Smooth muscle cell (in vitro differentiated cells): ENCODE measurements at regions not wholly inside any gene's neighbourhood (a gene's known extent, or its start where the extent isn't known, plus 50 kb on each side); places are given as distances from the start of the nearest gene placed in this dataset.

Experiments used
- DNase-seq: peaks from one replicate; lab custom pipeline; 2025; ENCODE audit not compliant: unreplicated experiment; lab: John Stamatoyannopoulos, UW
- H2AFZ ChIP-seq: fragments of 200-600 bp; sonication (generic); 2 replicates; pipeline ENCODE4 v1.6.0; 2016; ENCODE audit warnings: antibody characterized with exemption, low read depth, mild to moderate bottlenecking
- H3F3A ChIP-seq: fragments of 200-600 bp; sonication (generic); 2 replicates; pipeline ENCODE4 v1.6.0; 2017; ENCODE audit warnings: antibody characterized with exemption, low read depth
- H3K27ac ChIP-seq: fragments of 200-600 bp; sonication (generic); 2 replicates; pipeline ENCODE4 v1.5.1; 2016; ENCODE audit warnings: low read depth, mild to moderate bottlenecking
- H3K27me3 ChIP-seq: fragments of 200-600 bp; sonication (generic); 2 replicates; pipeline ENCODE4 v1.6.1; 2016; ENCODE audit warnings: low read depth, mild to moderate bottlenecking
- H3K36me3 ChIP-seq: fragments of 200-600 bp; sonication (generic); 2 replicates; pipeline ENCODE4 v1.5.1; 2016; ENCODE audit warnings: low read depth
- H3K4me1 ChIP-seq: fragments of 200-600 bp; sonication (generic); 2 replicates; pipeline ENCODE4 v1.5.1; 2016; ENCODE audit warnings: low read depth
- H3K4me2 ChIP-seq: fragments of 200-600 bp; sonication (generic); 2 replicates; pipeline ENCODE4 v1.6.0; 2016; ENCODE audit warnings: mild to moderate bottlenecking
- H3K4me3 ChIP-seq: fragments of 200-600 bp; sonication (generic); 2 replicates; pipeline ENCODE4 v1.5.1; 2016; ENCODE audit warnings: mild to moderate bottlenecking
- H3K79me2 ChIP-seq: fragments of 200-600 bp; sonication (generic); 2 replicates; pipeline ENCODE4 v1.6.0; 2016; ENCODE audit warnings: low read depth, mild to moderate bottlenecking
- H3K9ac ChIP-seq: fragments of 200-600 bp; sonication (generic); 2 replicates; pipeline ENCODE4 v1.6.0; 2016; ENCODE audit warnings: low read depth
- H3K9me3 ChIP-seq: fragments of 200-600 bp; sonication (generic); replicated peaks from 2 replicates; pipeline ENCODE4 v1.5.1; 2016; ENCODE audit warnings: low read depth
- H4K20me1 ChIP-seq: fragments of 200-600 bp; sonication (generic); 2 replicates; pipeline ENCODE4 v1.6.0; 2016; ENCODE audit warnings: low read depth
- CTCF ChIP-seq: fragments of 200-600 bp; sonication (generic); IDR thresholded peaks from 2 replicates; pipeline ENCODE4 v1.5.1; 2017; ENCODE audit warnings: borderline replicate concordance, mild to moderate bottlenecking, antibody characterized with exemption; ENCODE audit not compliant: insufficient read depth, poor library complexity, severe bottlenecking
- WGBS: methylation state at CpG from one replicate; pipeline ENCODE4 v1.1.7; 2016; ENCODE audit warnings: low lambda C conversion rate; 5-methylcytosine and 5-hydroxymethylcytosine counted together

DNA sequence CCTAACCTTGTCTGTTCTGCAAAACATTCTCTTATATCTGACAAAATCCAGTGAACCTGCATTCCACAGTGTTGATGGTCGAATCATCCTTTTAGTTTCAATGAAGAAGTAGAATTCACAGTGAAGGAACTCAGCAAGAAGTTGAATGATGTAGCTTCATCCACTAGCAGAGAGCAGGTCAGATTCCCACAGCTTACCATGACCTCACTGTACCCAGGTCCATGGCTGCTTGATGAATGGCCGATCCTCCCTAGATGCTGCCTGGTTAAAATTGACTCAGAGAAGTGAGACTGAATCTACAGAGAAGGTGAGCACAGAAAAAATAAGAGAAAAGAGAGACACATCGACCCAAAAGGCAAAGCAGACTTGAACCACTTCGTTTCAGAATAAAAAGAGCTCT, 906.0 kb upstream of the CHAC2 start:
- H3K4me3 ChIP-seq = no peak overlapping the region
- H3K79me2 ChIP-seq = no peaks in the 10 kb centered on the region
- H3F3A ChIP-seq = no peaks in the 10 kb centered on the region
- no peak for TF ChIP-seq CTCF
- H3K27ac ChIP-seq = no peak overlapping the region
- H4K20me1 ChIP-seq = no peaks in the 10 kb centered on the region
- no peak overlapping the region for H3K9ac ChIP-seq
- DNase-seq = no peak
- H2AFZ ChIP-seq = no peak overlapping the region
- no peaks in the 10 kb centered on the region for H3K4me1 ChIP-seq
- no peak overlapping the region for H3K4me2 ChIP-seq
- H3K36me3 ChIP-seq = no peaks in the 10 kb centered on the region
- no peaks in the 10 kb centered on the region for H3K9me3 ChIP-seq
- H3K27me3 ChIP-seq = no peaks in the 10 kb centered on the region
- 93% methylated on average over 4 of the region's 4 CpGs for WGBS

DNA sequence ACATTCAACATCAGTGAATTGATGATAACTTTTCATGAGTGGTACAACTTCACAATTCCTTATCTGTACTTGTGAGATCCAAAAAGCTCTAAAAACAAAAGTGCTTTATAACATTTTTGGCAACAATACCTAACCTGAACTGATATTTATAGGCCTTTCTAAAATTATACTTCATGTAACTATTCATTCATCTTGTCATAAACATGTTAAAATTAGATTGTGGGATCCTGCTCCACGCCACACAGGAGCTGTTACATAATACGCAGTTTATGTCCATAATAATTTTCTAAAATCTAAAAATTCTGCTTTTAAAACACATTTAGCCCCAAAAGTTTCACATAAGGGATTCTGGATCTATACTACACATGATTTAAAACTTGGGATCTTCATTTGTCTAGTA, 908.5 kb upstream of the CHAC2 start:
- no peaks in the 10 kb centered on the region for H4K20me1 ChIP-seq
- H3K27me3 ChIP-seq = no peaks in the 10 kb centered on the region
- no peak overlapping the region for H3K4me2 ChIP-seq
- no peaks in the 10 kb centered on the region for H3F3A ChIP-seq
- 98% methylated on average over 2 of the region's 2 CpGs for WGBS
- no peak for DNase-seq
- no peak overlapping the region for H2AFZ ChIP-seq
- no peaks in the 10 kb centered on the region for H3K9me3 ChIP-seq
- H3K4me1 ChIP-seq = no peaks in the 10 kb centered on the region
- H3K4me3 ChIP-seq = no peak overlapping the region
- no peaks in the 10 kb centered on the region for H3K79me2 ChIP-seq
- no peak for TF ChIP-seq CTCF
- H3K9ac ChIP-seq = no peak overlapping the region
- H3K36me3 ChIP-seq = no peaks in the 10 kb centered on the region
- no peak overlapping the region for H3K27ac ChIP-seq

DNA sequence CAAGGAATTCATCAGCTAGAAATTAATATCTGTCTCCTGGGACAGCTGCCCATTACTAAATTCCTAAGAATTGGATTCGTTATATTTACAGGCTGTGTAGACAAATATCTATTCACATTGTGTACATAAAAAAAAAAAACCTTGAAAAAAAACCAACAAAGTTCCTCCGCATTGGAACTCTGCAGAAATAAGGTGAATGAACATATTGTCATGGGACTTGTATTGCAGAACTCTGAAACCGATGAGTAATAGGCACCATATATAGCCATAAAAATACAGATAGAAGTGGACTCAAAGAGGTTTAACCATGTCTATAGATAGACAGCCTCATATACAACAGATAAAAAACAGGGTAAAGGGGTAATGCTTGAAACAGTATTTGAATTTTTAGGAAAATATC, 909.9 kb upstream of the CHAC2 start:
- Histone ChIP-seq H4K20me1 (no peaks in the 10 kb centered on the region), H3K79me2 (no peaks in the 10 kb centered on the region), H3K4me1 (no peaks in the 10 kb centered on the region), H3K4me3 (no peak overlapping the region), H3K4me2 (no peak overlapping the region), H3K27ac (no peak overlapping the region), H3K9ac (no peak overlapping the region), H3K27me3 (no peaks in the 10 kb centered on the region), H3F3A (no peaks in the 10 kb centered on the region), H3K9me3 (no peaks in the 10 kb centered on the region), H2AFZ (no peak overlapping the region), H3K36me3 (no peaks in the 10 kb centered on the region)
- DNase-seq = no peak
- 95% methylated on average over 3 of the region's 3 CpGs for WGBS
- no peak for TF ChIP-seq CTCF

GRCh38 chr2:52852006-52852405, 915.6 kb upstream of the CHAC2 start:
- no peaks in the 10 kb centered on the region for H4K20me1 ChIP-seq
- no peaks in the 10 kb centered on the region for H3F3A ChIP-seq
- no peak overlapping the region for H3K4me2 ChIP-seq
- no peak overlapping the region for H3K4me3 ChIP-seq
- H3K4me1 ChIP-seq = no peaks in the 10 kb centered on the region
- H2AFZ ChIP-seq = no peak overlapping the region
- no peaks in the 10 kb centered on the region for H3K27me3 ChIP-seq
- H3K9ac ChIP-seq = no peak overlapping the region
- DNase-seq = no peak
- WGBS = 96% methylated on average over 7 of the region's 7 CpGs
- no peaks in the 10 kb centered on the region for H3K79me2 ChIP-seq
- no peaks in the 10 kb centered on the region for H3K9me3 ChIP-seq
- H3K36me3 ChIP-seq = no peaks in the 10 kb centered on the region
- no peak for TF ChIP-seq CTCF
- H3K27ac ChIP-seq = no peak overlapping the region
